ENCODE measurements at regions not wholly inside any gene's neighbourhood (a gene's known extent, or its start where the extent isn't known, plus 50 kb on each side); places are given as distances from the start of the nearest gene placed in this dataset.

DNA sequence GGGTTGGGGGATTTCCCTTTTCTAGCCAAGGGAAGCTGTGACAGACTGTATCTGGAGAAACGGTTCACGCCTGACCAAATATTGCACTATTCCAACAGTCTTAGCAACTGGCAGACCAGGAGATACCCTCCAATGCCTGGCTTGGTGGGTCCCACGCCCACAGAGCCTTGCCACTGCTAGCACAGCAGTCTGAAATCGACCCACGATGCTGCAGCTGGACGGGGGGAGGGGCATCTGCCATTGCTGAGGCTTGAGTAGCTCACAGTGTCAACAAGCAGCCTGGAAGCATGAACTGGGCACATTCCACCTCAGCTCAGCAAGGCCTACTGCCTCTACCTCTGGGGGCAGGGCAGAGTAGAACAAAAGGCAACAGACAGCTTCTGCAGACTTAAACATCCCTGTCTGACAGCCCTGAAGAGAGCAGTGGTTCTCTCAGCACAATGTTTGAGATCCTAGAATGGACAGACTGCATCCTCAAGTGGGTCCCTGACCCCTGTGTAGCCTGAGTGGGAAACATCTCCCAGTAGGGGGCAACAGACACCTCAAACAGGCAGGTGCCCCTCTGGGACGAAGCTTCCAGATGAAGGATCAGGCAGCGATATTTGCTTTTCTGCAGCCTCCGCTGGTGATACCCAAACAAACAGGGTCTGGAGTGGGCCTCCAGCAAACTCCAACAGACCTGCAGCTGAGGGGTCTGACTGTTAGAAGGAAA, 89.9 kb upstream of the ECI2 start:
- Histone ChIP-seq H3K36me3 (ENCODE audit: control insufficient read depth, insufficient read depth, low read length) (no peaks in the 10 kb centered on the region), H3K9me3 (ENCODE audit: control insufficient read depth, insufficient read depth, low read depth, low read length) (no peaks in the 10 kb centered on the region), H3K27me3 (ENCODE audit: control insufficient read depth, insufficient read depth, low read length) (no peaks in the 10 kb centered on the region), H3K27ac (ENCODE audit: low read length) (no peak overlapping the region), H3K4me3 (ENCODE audit: low read depth in 2 of 2, low read length in 2 of 2) (no peak overlapping the region), H3K4me1 (ENCODE audit: control insufficient read depth, insufficient read depth, low read length) (no peaks in the 10 kb centered on the region)
- DNase-seq (ENCODE audit: low read depth, low spot score) (no peak), ATAC-seq (0 out of 2 replicates have a peak, but pooled peaks have one; percentile 34)
- TF ChIP-seq TCF7L2 (IDR thresholded peaks at IDR 0.05; ENCODE audit: low read depth, low read length): no peak
- no peak for TF ChIP-seq POLR2AphosphoS5 (IDR thresholded peaks at IDR 0.05; ENCODE audit: low read depth, low read length)
- TF ChIP-seq, protein P1, sequence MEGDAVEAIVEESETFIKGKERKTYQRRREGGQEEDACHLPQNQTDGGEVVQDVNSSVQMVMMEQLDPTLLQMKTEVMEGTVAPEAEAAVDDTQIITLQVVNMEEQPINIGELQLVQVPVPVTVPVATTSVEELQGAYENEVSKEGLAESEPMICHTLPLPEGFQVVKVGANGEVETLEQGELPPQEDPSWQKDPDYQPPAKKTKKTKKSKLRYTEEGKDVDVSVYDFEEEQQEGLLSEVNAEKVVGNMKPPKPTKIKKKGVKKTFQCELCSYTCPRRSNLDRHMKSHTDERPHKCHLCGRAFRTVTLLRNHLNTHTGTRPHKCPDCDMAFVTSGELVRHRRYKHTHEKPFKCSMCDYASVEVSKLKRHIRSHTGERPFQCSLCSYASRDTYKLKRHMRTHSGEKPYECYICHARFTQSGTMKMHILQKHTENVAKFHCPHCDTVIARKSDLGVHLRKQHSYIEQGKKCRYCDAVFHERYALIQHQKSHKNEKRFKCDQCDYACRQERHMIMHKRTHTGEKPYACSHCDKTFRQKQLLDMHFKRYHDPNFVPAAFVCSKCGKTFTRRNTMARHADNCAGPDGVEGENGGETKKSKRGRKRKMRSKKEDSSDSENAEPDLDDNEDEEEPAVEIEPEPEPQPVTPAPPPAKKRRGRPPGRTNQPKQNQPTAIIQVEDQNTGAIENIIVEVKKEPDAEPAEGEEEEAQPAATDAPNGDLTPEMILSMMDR (IDR thresholded peaks at IDR 0.05): peak; percentile 33
- intact Hi-C loops (cut with micrococcal nuclease; ENCODE audit: unreplicated experiment): no loop called here
- POLR2A ChIA-PET: no interaction called here
- CTCF ChIA-PET: no interaction called here
- in situ Hi-C loops (cut with HindIII; ENCODE audit: low pct_unique_long_range_greater_than_20kb, low sequenced_read_pairs): no loop called here
- BruUV-seq (replicated peaks): no TSS peak

DNA sequence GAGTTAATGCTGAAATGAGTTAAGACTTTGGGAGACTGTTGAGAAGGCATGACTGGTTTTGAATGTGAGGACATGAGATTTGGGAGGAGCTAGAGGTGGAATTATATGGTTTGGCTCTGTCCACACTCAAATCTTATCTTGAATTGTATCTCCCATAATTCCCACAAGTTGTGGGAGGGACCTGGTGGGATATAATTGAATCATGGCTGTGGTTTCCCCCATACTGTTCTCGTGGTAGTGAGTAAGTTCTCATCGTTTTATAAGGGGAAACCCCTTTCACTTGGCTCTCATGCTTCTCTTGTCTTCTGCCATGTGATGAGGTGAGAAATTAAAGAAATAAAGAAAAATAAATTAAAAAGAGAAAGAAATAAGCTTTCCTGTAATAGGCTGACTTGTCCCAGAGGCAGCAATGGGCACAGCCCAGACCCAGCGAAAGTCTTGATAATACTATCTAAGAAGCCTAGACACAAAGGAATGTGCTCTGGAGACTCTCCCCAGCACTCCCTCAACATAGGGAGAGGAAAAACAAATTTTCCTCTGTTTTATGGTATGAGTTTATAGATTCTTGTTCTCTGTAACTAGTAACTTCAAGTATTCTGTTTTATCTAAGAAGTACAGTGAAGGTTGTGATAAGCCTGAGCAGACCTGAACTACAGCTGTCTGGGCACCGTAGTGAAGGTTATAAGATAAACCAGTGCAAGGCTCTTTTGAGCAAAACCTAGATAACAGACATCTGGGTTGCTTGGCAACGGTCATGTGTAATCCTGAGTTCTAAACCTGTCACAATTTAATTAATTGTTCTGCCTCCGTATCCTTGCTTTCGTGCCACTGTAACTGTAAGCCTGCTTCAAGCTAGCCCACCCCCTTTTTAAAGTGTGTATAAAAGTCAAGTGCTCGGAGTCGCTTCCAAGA, 88.9 kb upstream of the ECI2 start:
- ChIA-PET POLR2A (no interaction called here), CTCF (no interaction called here)
- in situ Hi-C loops (cut with HindIII; ENCODE audit: low pct_unique_long_range_greater_than_20kb, low sequenced_read_pairs): no loop called here
- no peak for TF ChIP-seq SIN3A (IDR thresholded peaks at IDR 0.05; ENCODE audit: borderline replicate concordance, insufficient read depth, low read depth, low read length)
- TF ChIP-seq, protein P2, sequence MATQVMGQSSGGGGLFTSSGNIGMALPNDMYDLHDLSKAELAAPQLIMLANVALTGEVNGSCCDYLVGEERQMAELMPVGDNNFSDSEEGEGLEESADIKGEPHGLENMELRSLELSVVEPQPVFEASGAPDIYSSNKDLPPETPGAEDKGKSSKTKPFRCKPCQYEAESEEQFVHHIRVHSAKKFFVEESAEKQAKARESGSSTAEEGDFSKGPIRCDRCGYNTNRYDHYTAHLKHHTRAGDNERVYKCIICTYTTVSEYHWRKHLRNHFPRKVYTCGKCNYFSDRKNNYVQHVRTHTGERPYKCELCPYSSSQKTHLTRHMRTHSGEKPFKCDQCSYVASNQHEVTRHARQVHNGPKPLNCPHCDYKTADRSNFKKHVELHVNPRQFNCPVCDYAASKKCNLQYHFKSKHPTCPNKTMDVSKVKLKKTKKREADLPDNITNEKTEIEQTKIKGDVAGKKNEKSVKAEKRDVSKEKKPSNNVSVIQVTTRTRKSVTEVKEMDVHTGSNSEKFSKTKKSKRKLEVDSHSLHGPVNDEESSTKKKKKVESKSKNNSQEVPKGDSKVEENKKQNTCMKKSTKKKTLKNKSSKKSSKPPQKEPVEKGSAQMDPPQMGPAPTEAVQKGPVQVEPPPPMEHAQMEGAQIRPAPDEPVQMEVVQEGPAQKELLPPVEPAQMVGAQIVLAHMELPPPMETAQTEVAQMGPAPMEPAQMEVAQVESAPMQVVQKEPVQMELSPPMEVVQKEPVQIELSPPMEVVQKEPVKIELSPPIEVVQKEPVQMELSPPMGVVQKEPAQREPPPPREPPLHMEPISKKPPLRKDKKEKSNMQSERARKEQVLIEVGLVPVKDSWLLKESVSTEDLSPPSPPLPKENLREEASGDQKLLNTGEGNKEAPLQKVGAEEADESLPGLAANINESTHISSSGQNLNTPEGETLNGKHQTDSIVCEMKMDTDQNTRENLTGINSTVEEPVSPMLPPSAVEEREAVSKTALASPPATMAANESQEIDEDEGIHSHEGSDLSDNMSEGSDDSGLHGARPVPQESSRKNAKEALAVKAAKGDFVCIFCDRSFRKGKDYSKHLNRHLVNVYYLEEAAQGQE (IDR thresholded peaks at IDR 0.05; ENCODE audit: insufficient read depth in 1 of 2, low read depth in 2 of 2, low read length in 1 of 2): no peak
- no peak for TF ChIP-seq POLR2AphosphoS5 (IDR thresholded peaks at IDR 0.05; ENCODE audit: low read depth, low read length)
- TF ChIP-seq, protein P1 (IDR thresholded peaks at IDR 0.05): no peak
- no peak for TF ChIP-seq TCF7L2 (IDR thresholded peaks at IDR 0.05; ENCODE audit: low read depth, low read length)
- H3K36me3 ChIP-seq (ENCODE audit: control insufficient read depth, insufficient read depth, low read length): no peaks in the 10 kb centered on the region
- no peak overlapping the region for H3K4me3 ChIP-seq (ENCODE audit: low read depth in 2 of 2, low read length in 2 of 2)
- no peak for DNase-seq (ENCODE audit: low read depth, low spot score)
- no peaks in the 10 kb centered on the region for H3K9me3 ChIP-seq (ENCODE audit: control insufficient read depth, insufficient read depth, low read depth, low read length)
- BruUV-seq (replicated peaks): no TSS peak
- H3K4me1 ChIP-seq (ENCODE audit: control insufficient read depth, insufficient read depth, low read length): no peaks in the 10 kb centered on the region
- H3K27me3 ChIP-seq (ENCODE audit: control insufficient read depth, insufficient read depth, low read length): no peaks in the 10 kb centered on the region
- ATAC-seq: no peak
- intact Hi-C loops (cut with micrococcal nuclease; ENCODE audit: unreplicated experiment): no loop called here
- H3K27ac ChIP-seq (ENCODE audit: low read length): no peak overlapping the region

Data from Panc1 (cell line).